Type B pancreatic cell (in vitro differentiated cells): ENCODE measurements at regions not wholly inside any gene's neighbourhood (a gene's known extent, or its start where the extent isn't known, plus 50 kb on each side); places are given as distances from the start of the nearest gene placed in this dataset.

ENCODE experiments used
- DNase-seq: peaks from one replicate; pipeline ENCODE4 v3.0.0; 2021; ENCODE audit warnings: mixed read lengths; ENCODE audit not compliant: unreplicated experiment; ENCODE audit errors: extremely low spot score
- H3K27ac Mint-ChIP-seq: 2 replicates; pipeline ENCODE4 v1.8.0; 2021; ENCODE audit warnings: mild to moderate bottlenecking, mixed read lengths
- H3K27me3 Mint-ChIP-seq: 2 replicates; pipeline ENCODE4 v1.8.0; 2021; ENCODE audit warnings: mixed read lengths
- H3K36me3 Mint-ChIP-seq: 2 replicates; pipeline ENCODE4 v1.8.0; 2021; ENCODE audit warnings: mixed read lengths
- H3K4me1 Mint-ChIP-seq: one replicate; pipeline ENCODE4 v1.8.0; 2021; ENCODE audit warnings: mixed read lengths; ENCODE audit not compliant: unreplicated experiment
- H3K4me3 Mint-ChIP-seq: 2 replicates; pipeline ENCODE4 v1.8.0; 2021; ENCODE audit warnings: mild to moderate bottlenecking, mixed read lengths
- H3K9me3 Mint-ChIP-seq: 2 replicates; pipeline ENCODE4 v1.8.0; 2021; ENCODE audit warnings: mixed read lengths
- TF ChIP-seq, protein P1 (sequence below): fragments of 200-600 bp; sonication (generic); conservative IDR thresholded peaks from 2 replicates; pipeline ENCODE4 v1.5.0; 2021; ENCODE audit warnings: antibody characterized with exemption, mild to moderate bottlenecking

DNA sequence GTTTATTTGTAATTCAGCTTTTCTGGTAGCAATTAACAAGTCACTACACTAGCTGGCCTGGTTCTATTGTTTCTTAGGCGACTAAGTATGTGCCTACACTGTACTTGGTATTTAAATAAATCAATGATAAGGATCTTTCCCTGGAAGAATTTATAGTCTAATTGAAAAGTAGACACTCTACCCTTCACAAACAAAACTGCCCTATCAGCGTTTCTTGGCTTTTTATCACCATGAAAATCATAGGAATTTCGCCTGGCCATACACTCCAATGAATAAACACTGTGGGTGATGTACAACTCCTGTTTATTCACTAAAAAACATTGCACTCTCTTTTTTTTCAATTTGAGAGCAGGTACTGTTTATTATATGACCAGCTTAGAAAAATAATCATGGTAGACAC, 702.9 kb upstream of the ADGRL2 start:
- Mint-ChIP-seq H3K27ac (no peak overlapping the region), H3K4me1 (peaks cover 7% of the 10 kb centered on the region), H3K27me3 (no peaks in the 10 kb centered on the region), H3K4me3 (no peak overlapping the region), H3K36me3 (no peaks in the 10 kb centered on the region), H3K9me3 (peaks cover 17% of the 10 kb centered on the region)
- TF ChIP-seq, protein P1, sequence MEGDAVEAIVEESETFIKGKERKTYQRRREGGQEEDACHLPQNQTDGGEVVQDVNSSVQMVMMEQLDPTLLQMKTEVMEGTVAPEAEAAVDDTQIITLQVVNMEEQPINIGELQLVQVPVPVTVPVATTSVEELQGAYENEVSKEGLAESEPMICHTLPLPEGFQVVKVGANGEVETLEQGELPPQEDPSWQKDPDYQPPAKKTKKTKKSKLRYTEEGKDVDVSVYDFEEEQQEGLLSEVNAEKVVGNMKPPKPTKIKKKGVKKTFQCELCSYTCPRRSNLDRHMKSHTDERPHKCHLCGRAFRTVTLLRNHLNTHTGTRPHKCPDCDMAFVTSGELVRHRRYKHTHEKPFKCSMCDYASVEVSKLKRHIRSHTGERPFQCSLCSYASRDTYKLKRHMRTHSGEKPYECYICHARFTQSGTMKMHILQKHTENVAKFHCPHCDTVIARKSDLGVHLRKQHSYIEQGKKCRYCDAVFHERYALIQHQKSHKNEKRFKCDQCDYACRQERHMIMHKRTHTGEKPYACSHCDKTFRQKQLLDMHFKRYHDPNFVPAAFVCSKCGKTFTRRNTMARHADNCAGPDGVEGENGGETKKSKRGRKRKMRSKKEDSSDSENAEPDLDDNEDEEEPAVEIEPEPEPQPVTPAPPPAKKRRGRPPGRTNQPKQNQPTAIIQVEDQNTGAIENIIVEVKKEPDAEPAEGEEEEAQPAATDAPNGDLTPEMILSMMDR: no peak
- no peak for DNase-seq

DNA sequence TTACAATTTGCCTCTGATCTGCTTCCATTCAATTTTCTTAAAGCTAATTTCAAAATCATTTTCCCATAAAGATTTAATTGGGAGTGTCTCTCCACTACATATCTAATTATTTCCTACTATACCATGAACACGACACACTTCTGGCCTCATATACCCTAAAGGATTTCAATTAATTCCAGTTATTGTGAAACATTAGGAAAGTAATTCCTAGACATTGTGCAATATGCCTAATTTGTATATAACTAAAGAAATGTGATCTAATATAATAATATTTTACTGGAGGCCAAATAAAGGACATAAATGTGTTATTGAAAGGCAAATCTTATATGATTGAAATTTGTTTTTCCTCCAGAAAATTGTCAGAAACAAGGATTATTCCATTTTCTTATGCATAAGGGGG, 727.2 kb upstream of the ADGRL2 start:
- Mint-ChIP-seq H3K4me3 (no peak overlapping the region), H3K4me1 (no peaks in the 10 kb centered on the region), H3K36me3 (no peaks in the 10 kb centered on the region), H3K27me3 (no peaks in the 10 kb centered on the region), H3K27ac (no peak overlapping the region), H3K9me3 (no peaks in the 10 kb centered on the region)
- TF ChIP-seq, protein P1: no peak
- no peak for DNase-seq

DNA sequence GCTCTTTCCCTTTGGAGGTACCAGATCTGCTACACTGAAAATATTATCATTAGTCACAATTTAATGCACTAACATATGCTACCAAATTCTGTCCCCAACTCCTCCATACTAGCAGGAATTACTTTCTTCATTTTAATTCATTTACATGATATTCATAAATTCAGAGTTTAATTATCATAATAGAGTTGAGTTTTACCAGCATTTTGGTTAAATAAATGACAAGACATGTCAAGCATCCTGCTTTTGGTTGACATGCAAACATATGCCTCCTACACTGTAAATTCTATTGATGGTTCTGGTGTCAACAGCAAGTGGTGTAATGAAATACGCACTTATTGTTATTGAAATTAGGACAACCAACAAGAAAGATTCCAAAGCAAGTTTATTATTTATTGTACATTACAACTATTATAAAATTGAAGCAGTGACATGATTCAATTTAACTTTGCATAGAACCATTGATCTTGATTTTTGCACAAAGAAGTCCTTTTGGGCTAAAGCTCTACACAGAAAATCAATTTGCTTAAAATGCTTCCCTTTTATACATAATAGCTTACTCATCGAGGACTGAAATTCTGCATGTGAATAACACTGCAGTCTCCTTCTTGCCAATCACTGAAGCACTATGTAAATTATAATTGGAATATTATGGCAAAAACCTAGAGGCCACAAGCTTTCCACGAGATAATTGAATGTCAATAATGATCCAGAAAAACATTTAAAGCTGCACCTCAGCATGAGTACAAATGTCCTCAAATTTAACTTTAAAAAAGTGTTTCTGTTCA, 728.6 kb upstream of the ADGRL2 start:
- no peaks in the 10 kb centered on the region for H3K36me3 Mint-ChIP-seq
- no peak overlapping the region for H3K4me3 Mint-ChIP-seq
- no peaks in the 10 kb centered on the region for H3K4me1 Mint-ChIP-seq
- no peaks in the 10 kb centered on the region for H3K9me3 Mint-ChIP-seq
- TF ChIP-seq, protein P1: no peak
- H3K27me3 Mint-ChIP-seq: no peaks in the 10 kb centered on the region
- H3K27ac Mint-ChIP-seq: no peak overlapping the region
- DNase-seq: no peak

DNA sequence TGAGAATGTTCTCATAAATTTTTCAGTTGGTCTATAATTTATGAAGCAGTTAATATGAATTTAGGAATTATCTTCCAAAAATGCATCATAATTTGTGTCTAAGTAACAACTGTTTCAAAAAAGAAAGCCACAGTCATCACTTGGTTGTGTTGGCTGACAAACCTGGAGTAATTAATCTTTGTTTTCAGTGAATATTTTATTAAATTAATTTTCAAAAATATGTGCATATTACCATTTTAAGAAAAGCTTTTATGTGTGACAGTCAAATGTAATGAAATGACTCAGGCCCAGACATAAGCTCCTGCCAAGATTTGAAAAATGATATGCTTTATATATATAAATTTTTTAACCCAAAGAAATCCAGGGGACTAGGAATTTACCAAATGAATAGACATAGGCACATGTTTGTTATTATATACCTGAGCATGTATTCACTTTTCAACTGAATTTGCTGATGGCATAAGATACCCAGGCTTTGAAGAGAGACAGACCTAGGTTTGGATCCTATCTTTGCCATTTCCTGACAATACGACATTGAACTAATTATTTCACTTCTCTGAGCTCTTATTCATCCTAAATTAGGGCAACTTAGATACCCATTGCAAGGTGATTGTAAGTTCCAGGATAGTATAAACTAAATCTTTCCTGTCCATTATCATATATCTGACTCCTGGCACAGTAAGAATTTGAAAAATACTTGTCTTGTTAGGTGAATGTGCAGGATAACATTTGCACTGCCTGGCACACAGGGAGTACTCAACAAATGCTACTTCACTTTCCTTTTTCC, 729.5 kb upstream of the ADGRL2 start:
- Mint-ChIP-seq H3K4me3 (no peak overlapping the region), H3K36me3 (no peaks in the 10 kb centered on the region), H3K27ac (no peak overlapping the region), H3K9me3 (no peaks in the 10 kb centered on the region), H3K4me1 (no peaks in the 10 kb centered on the region), H3K27me3 (no peaks in the 10 kb centered on the region)
- DNase-seq: no peak
- TF ChIP-seq, protein P1: no peak

DNA sequence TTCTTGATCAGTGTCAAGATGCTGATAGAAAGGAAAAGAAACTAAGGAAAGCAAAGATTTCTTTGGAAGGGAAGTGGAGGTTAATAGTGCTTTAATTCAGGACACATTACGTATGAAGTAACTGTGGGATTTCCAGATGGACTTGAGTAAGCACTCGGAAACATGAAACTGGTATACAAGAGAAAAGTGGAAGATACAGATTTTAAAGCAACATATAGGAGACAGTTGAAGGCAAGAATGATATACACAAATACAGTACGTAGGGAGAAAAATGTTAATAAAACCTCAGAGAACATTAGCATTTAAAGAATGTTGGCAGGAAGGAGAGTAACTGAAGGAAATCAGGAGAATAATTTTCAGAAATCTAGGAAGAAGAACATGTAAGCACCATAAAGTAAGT, 730.9 kb upstream of the ADGRL2 start:
- Mint-ChIP-seq H3K27me3 (no peaks in the 10 kb centered on the region), H3K9me3 (no peaks in the 10 kb centered on the region), H3K4me1 (no peaks in the 10 kb centered on the region), H3K4me3 (no peak overlapping the region), H3K36me3 (no peaks in the 10 kb centered on the region), H3K27ac (no peak overlapping the region)
- no peak for DNase-seq
- TF ChIP-seq, protein P1: no peak
